ENCODE measurements at regions not wholly inside any gene's neighbourhood (a gene's known extent, or its start where the extent isn't known, plus 50 kb on each side); places are given as distances from the start of the nearest gene placed in this dataset.

DNA sequence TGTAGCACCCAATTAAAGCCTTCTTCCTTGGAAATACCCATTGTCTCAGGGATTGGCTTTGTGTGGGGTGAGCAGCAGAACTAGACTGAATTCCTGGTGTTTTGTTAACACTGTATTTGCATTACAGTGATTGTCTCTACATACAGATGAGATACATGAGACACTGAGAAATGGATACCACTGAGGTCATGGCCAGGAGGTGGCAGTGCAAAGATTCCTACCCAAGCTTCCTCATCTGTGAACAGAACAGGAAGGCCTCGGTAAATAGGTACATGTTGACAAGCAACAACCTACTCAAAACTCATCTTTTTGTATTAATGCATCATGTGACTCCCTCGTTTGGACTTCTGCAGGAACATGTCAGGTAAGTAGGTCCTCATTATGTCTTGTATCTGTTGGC is 445.8 kb upstream of the RGPD4 start:
- no peak overlapping the region for H3K4me3 ChIP-seq
- H3K9ac ChIP-seq (ENCODE audit: insufficient read depth in 1 of 2, low read length in 2 of 2) = no peak overlapping the region
- no peaks in the 10 kb centered on the region for H3K4me1 ChIP-seq (ENCODE audit: control insufficient read depth in 5 of 5, insufficient read depth in 5 of 5, low read length in 5 of 5)
- H3K9me3 ChIP-seq (ENCODE audit: control insufficient read depth in 4 of 4, insufficient read depth in 3 of 4, low read length in 3 of 4) = peaks cover 0 to 3% (median 0%) of the 10 kb centered on the region in 4 donors
- ATAC-seq (ENCODE audit: insufficient read depth, low FRiP score) (no peak), DNase-seq (no peak)
- H3K27me3 ChIP-seq (ENCODE audit: control insufficient read depth in 3 of 3, insufficient read depth in 3 of 3, low read length in 2 of 3) = no peaks in the 10 kb centered on the region
- H3K36me3 ChIP-seq (ENCODE audit: control insufficient read depth in 4 of 4, insufficient read depth in 4 of 4, low read length in 4 of 4) = no peaks in the 10 kb centered on the region
- TF ChIP-seq, protein P1, sequence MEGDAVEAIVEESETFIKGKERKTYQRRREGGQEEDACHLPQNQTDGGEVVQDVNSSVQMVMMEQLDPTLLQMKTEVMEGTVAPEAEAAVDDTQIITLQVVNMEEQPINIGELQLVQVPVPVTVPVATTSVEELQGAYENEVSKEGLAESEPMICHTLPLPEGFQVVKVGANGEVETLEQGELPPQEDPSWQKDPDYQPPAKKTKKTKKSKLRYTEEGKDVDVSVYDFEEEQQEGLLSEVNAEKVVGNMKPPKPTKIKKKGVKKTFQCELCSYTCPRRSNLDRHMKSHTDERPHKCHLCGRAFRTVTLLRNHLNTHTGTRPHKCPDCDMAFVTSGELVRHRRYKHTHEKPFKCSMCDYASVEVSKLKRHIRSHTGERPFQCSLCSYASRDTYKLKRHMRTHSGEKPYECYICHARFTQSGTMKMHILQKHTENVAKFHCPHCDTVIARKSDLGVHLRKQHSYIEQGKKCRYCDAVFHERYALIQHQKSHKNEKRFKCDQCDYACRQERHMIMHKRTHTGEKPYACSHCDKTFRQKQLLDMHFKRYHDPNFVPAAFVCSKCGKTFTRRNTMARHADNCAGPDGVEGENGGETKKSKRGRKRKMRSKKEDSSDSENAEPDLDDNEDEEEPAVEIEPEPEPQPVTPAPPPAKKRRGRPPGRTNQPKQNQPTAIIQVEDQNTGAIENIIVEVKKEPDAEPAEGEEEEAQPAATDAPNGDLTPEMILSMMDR (IDR thresholded peaks at IDR 0.05; ENCODE audit: control extremely low read depth, extremely low read depth) = no peak
- WGBS, 2 donors = 66 to 75% methylated on average over 2 of the region's 2 CpGs
- H3K27ac ChIP-seq (ENCODE audit: low read depth in 1 of 2, low read length in 1 of 2) = no peak overlapping the region

DNA sequence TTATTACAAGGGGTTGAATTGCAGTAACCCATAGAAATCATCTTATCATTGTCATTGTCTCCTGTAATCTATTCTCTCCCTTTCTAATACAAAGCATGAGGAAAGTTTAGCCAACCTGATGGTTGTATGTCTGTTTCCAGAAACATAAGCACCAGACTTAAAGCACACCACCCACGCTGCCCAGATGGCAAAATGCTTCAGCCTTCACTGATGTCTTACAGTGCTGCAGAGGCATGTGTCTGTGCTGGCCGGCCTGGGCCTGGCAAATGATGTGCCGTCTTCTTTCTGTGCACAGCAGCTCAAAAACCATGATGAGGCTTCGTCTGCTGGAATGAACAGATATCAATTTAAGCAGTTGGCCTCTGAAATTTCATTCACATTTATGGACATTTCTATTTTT is 443.0 kb upstream of the RGPD4 start:
- WGBS, 2 donors = 78 to 87% methylated on average over 4 of the region's 4 CpGs
- DNase-seq (no peak), ATAC-seq (ENCODE audit: insufficient read depth, low FRiP score) (no peak)
- Histone ChIP-seq H3K4me1 (ENCODE audit: control insufficient read depth in 5 of 5, insufficient read depth in 5 of 5, low read length in 5 of 5) (no peaks in the 10 kb centered on the region), H3K27ac (ENCODE audit: low read depth in 1 of 2, low read length in 1 of 2) (no peak overlapping the region), H3K36me3 (ENCODE audit: control insufficient read depth in 4 of 4, insufficient read depth in 4 of 4, low read length in 4 of 4) (no peaks in the 10 kb centered on the region), H3K27me3 (ENCODE audit: control insufficient read depth in 3 of 3, insufficient read depth in 3 of 3, low read length in 2 of 3) (no peaks in the 10 kb centered on the region), H3K9me3 (ENCODE audit: control insufficient read depth in 4 of 4, insufficient read depth in 3 of 4, low read length in 3 of 4) (peaks cover 0 to 2% (median 0%) of the 10 kb centered on the region in 4 donors), H3K9ac (ENCODE audit: insufficient read depth in 1 of 2, low read length in 2 of 2) (no peak overlapping the region), H3K4me3 (no peak overlapping the region)
- TF ChIP-seq, protein P1 (IDR thresholded peaks at IDR 0.05; ENCODE audit: control extremely low read depth, extremely low read depth) = no peak

DNA sequence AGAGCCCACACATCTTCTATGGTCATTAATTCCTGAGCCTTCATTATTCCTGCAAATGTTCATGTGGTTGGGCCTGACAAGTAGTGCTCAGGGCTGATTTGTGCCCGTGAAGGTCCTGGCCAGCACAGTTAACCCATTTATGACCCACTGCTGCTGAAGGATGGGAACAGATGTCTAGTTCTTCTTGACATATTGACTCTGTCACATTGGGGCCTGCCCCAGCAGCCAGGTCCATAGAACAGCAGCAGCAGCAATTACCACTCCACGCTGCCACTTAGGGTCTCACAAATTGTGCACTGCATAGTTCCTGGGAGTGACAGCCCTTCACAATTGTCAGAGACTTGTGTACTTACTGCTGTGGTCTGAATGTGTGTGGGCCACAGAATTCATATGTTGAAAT is 442.3 kb upstream of the RGPD4 start:
- Histone ChIP-seq H3K9me3 (ENCODE audit: control insufficient read depth in 4 of 4, insufficient read depth in 3 of 4, low read length in 3 of 4) (peaks cover 0 to 2% (median 0%) of the 10 kb centered on the region in 4 donors), H3K4me1 (ENCODE audit: control insufficient read depth in 5 of 5, insufficient read depth in 5 of 5, low read length in 5 of 5) (no peaks in the 10 kb centered on the region), H3K4me3 (no peak overlapping the region), H3K9ac (ENCODE audit: insufficient read depth in 1 of 2, low read length in 2 of 2) (no peak overlapping the region), H3K27me3 (ENCODE audit: control insufficient read depth in 3 of 3, insufficient read depth in 3 of 3, low read length in 2 of 3) (no peaks in the 10 kb centered on the region), H3K27ac (ENCODE audit: low read depth in 1 of 2, low read length in 1 of 2) (no peak overlapping the region), H3K36me3 (ENCODE audit: control insufficient read depth in 4 of 4, insufficient read depth in 4 of 4, low read length in 4 of 4) (no peaks in the 10 kb centered on the region)
- no peak for ATAC-seq (ENCODE audit: insufficient read depth, low FRiP score)
- 65 to 70% methylated on average over 2 of the region's 2 CpGs for WGBS, 2 donors
- TF ChIP-seq, protein P1 (IDR thresholded peaks at IDR 0.05; ENCODE audit: control extremely low read depth, extremely low read depth) = no peak
- no peak for DNase-seq

DNA sequence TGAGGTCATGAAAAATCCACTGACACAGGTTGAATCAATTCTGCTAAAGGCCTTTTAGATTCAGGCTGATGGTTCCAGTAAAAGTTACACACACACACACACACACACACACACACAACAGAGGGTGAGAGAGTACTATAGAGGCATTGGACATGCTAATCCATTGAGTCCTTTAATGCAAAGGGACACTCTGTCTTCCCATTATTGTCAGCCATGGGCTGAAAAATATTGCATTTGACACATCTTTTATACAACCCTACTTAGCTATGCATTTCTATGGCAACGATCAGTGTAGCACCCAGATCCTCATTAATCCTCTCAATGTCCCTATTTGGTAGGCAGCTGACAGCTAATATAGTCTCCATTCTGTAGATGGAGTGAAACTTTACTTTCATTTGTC is 440.8 kb upstream of the RGPD4 start:
- Histone ChIP-seq H3K4me3 (no peak overlapping the region), H3K36me3 (ENCODE audit: control insufficient read depth in 4 of 4, insufficient read depth in 4 of 4, low read length in 4 of 4) (no peaks in the 10 kb centered on the region), H3K27ac (ENCODE audit: low read depth in 1 of 2, low read length in 1 of 2) (no peak overlapping the region), H3K4me1 (ENCODE audit: control insufficient read depth in 5 of 5, insufficient read depth in 5 of 5, low read length in 5 of 5) (no peaks in the 10 kb centered on the region), H3K9ac (ENCODE audit: insufficient read depth in 1 of 2, low read length in 2 of 2) (no peak overlapping the region), H3K9me3 (ENCODE audit: control insufficient read depth in 4 of 4, insufficient read depth in 3 of 4, low read length in 3 of 4) (peaks cover 0 to 2% (median 0%) of the 10 kb centered on the region in 4 donors), H3K27me3 (ENCODE audit: control insufficient read depth in 3 of 3, insufficient read depth in 3 of 3, low read length in 2 of 3) (no peaks in the 10 kb centered on the region)
- WGBS, 2 donors = 78 to 83% methylated on average over 1 of the region's 1 CpG
- TF ChIP-seq, protein P1 (IDR thresholded peaks at IDR 0.05; ENCODE audit: control extremely low read depth, extremely low read depth) = no peak
- no peak for ATAC-seq (ENCODE audit: insufficient read depth, low FRiP score)
- no peak for DNase-seq
